Activated CD4-positive, alpha-beta T cell treated with anti-CD3 and anti-CD28 coated beads, Interleukin-2, amount 50 U/mL, for 4 hours (primary cell): ENCODE measurements at regions not wholly inside any gene's neighbourhood (a gene's known extent, or its start where the extent isn't known, plus 50 kb on each side); places are given as distances from the start of the nearest gene placed in this dataset.
"Not testable (repeated sequence)": the region's sequence is repeated elsewhere in the genome, so short reads cannot be mapped to it uniquely, and the experiment has no call there.

ENCODE experiments used
- DNase-seq, 2 experiments: peaks; one replicate each; pipeline ENCODE4 v3.0.0-alpha.2; 2020

DNA sequence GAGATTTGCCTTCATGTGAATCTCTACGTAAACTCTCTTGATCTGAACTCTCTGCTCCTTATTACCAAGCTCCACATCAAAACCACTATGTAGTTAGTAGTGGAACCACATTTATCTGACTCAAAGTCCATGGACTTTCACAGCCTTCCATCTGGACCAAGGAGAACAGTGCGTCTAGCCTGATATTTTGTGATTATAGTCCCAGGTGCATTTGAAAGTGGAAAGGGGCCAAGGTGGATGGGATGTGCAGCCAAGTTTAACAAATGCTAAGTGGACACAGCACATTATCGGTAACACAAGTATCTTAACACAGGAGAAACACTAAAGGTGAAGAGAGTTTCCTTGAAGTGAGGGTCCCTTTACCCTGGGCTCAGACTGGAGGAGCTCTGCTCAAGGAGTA is 281.2 kb upstream of the SGK1 start:
- no peak for DNase-seq

GRCh38 chr6:134596191-134596590 is 278.3 kb upstream of the SGK1 start:
- no peak for DNase-seq

- DNase-seq: no peak
These were observed 277.0 kb upstream of the SGK1 start for GRCh38 chr6:134594881-134595280.

DNA sequence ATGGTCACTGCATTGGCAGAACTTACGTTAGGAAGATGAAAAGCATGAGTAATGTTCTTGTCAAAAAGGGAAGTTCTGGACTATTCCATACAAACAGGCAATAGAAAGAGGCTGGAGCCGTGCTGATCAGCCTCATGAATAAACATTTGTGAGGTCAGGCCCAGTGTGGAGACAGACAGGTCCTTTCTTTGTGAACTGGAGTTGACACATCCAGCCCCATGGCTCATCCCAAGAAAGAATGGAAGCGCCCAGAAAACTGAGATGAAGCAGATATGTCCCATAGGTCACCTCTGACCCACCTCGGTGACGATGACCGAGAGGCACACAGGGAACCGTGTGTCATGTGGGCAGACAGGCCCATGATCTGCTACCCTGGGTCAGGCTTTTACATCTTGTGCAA is 276.0 kb upstream of the SGK1 start:
- no peak for DNase-seq

GRCh38 chr6:134593442-134593841 is 275.5 kb upstream of the SGK1 start:
- DNase-seq: no peak

DNA sequence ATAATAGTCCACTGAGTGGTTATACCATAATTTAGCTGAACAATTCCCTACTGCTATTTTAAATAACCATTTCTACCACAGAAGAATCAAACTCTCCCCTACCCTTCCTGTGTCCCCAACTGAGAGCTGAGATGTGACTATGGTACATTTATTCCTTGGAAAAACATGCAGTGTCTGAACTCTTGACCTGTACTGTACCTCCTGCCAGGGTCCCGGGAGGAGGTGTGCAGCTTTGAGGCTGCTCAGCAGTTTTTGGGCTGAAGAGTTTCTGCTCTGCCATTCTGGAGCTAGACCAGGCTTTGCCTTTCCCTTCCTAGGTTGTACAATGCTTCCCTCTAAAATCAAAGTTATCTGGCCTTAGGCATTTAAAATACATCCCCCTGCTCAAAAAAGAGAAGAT is 275.1 kb upstream of the SGK1 start:
- DNase-seq: no peak

DNA sequence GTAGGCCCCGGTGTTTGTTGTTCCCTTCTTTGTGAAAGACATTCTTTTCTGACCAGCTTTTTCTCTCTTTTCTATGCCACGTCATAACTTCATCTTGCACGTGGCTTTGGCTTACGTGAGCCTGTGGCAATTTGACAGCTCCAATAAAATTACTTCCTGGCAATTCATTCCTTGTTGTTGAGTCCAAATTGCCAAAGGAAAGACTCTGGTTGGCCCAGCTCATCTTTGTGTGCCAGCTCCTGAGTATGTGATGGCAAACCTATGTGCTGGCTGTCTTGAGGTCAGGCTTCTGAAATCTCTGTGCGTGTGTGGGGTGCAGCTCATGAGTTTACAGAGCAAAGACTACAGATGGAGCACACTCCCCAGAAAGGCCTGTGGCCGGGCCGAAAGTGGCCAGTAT is 272.5 kb upstream of the SGK1 start:
- DNase-seq: no peak

GRCh38 chr6:134590004-134590403 is 272.1 kb upstream of the SGK1 start:
- no peak for DNase-seq

DNA sequence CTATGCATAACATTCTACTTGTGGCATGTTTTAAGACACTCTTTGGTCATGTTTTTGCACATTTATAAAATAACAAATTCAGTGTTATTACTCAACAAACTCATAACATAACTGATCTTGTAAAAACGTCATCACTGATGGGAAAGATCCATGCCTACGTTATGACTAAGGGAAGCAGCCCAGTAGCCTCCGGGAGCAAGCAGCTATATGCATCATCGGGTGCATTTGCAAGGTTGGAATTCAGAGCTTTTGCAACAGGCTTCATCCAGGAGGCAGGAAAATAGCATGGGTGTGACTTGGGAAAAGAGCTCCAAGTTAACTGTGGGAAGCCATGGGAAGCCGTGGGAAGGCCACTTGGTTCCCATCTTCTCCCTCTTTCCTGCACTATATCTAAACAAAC is 271.6 kb upstream of the SGK1 start:
- no peak for DNase-seq

- no peak for DNase-seq
These were observed 270.4 kb upstream of the SGK1 start for GRCh38 chr6:134588267-134588666.

DNA sequence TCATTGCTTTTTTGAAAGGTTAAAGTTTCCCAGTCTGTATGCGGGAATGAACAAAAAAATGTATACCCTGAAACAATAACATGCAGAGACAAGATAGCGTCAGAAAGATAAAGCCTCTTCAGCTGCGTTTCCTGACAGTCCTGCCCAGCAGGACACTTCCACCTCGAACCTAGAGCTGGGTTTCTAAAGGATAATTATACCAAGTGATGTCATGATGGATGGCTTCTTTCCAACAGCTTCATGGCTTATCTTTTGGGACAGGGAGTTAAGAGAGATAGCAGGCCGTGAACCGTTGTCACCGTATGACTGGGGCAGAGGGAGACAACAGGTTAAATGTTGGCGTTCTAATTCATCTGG is 267.6 kb upstream of the SGK1 start:
- no peak for DNase-seq

DNA sequence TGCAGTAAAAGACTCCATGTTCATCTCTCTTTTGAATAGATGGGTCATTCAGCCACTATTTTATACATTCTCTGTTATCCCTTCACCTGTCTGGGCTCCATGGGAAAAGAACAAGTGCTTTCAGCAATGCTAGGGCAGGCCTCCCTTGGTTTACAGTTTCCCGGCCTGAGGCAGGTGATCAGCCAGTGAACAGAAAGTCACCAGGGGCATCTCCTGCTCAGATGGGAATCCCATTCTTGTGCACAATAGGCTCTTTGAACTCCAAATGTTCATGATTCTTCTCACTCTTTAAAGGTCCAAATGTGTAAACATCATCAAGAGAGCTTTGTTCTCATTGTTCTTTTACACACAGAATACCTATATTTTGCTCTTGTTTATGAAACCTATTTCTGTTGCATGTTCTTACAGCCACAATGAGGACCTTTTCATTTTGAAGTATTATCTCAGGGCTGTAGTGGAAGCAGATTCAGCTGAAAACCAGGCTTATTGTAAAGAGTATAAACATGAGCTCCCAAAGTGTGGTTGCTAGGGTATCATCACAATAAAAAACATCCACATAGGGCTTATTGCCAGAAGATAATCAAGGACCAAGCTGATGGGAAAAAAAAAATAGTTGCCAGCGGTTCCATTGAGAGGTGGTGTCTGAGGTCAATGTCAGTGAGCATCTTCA is 267.1 kb upstream of the SGK1 start:
- DNase-seq: no peak

- DNase-seq: no peak
These were observed 260.1 kb upstream of the SGK1 start for GRCh38 chr6:134577998-134578397.

DNA sequence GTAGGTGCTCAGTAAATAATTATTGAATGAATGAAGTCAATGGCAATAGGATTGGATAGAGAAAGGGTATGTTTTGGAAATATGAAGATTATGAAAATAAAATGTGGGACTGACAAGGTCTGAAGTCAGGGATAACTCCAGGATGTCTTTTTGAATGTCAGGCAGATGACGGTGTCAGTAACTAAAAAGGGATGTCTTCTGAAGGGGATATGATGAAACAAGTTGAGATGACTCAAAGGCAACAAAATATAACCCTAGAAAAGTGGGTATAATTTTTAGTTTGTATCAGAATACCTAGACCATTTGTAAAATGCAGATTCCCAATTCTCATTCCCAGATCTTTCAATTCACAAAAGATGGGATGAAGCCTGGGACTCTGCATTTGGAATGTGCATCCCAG is 257.3 kb upstream of the SGK1 start:
- DNase-seq: no peak

DNA sequence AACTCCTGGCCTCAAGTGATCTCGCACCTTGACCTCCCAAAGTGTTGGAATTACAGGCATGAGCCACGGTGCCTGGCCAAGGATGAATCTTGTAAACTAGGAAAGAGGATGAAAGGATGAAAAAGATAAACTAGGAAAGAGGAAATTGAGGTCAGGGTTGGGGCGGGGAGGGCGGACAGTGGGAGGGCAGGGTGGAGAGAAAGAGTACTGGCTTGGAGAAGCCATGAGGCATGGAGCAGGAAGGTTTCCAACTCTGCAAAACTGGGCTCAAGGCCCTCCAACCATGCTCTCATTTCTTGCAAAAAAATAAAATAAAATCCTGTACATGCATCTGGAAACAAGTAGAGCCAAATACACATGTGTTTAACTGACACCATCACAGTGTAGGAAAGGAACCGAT is 256.6 kb upstream of the SGK1 start:
- no peak for DNase-seq

GRCh38 chr6:134569996-134570395 is 252.1 kb upstream of the SGK1 start:
- not testable (repeated sequence) for DNase-seq

DNA sequence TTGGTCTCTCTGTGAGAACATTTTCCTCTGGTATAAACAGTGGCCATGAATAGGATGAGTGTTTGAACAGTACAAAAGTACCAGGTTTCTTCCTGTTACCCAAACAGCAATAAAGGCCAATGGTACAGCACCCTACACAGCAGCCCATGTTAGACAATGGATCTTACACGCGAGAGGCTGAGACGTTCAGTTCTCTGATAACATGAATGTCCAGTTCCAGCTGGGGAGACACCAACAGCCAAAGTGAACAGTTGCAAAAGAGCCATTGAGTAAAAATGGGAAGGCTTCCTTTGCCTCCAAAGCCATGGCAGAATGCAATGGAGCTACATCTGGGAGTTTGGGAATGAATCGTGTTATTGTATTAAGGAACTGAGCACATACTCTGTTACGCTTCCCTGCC is 246.8 kb upstream of the SGK1 start:
- DNase-seq: no peak

DNA sequence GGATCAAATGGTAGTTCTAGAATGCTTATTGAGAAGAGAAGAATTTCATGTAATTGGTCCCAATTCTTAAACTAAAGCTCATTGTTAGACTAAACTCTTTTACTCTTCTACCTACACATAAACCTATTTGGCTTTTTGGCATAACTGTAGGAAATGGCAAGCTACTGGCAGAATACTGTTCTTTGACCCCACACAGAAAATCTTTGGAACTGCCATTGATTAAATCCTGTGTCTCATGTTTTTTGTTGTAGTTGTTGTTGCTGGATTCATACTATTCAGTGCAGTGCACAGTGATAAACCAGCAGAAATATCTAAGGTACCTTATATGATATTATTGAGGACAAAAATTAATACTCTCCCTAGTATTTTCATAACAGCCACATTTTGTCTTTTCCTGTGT is 242.1 kb upstream of the SGK1 start:
- no peak for DNase-seq

DNA sequence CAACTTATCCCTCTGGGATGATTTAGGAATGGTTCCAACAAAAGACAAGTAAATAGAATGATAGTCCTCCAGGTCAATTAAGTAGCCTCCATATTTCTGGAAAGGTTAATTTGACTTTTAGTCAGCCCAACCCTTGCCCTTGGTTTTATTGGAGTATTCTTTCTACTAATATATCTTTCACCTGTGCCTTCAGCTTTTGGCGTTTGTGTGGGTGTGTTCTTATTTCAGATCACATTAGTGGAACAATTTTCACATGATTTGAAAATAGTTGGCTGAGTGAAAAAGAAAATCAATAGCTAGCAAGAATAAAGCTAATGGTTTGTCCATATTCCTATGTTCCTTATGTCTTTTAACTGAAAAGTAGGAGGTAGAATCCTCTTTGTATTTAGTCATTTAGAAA is 239.6 kb upstream of the SGK1 start:
- no peak for DNase-seq

GRCh38 chr6:134555672-134556071 is 237.8 kb upstream of the SGK1 start:
- no peak for DNase-seq

DNA sequence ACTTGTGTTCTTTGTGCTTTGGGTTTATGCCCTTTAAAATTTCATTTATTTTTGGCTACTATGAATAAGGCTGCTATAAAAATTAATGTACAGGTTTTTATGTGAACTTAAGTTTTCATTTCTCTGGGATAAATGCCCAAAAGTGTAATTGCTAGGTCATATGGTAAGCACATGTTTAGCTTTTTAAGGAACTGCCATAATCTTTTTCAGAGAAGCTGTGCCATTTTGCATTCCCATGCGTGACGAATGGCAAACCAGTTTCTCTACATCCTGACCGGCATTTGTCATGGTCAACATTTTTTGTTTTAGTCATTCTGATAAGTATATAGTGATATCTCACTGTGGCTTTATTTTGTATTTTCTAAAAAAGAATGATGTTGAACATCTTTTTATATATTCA is 236.0 kb upstream of the SGK1 start:
- DNase-seq: no peak

DNA sequence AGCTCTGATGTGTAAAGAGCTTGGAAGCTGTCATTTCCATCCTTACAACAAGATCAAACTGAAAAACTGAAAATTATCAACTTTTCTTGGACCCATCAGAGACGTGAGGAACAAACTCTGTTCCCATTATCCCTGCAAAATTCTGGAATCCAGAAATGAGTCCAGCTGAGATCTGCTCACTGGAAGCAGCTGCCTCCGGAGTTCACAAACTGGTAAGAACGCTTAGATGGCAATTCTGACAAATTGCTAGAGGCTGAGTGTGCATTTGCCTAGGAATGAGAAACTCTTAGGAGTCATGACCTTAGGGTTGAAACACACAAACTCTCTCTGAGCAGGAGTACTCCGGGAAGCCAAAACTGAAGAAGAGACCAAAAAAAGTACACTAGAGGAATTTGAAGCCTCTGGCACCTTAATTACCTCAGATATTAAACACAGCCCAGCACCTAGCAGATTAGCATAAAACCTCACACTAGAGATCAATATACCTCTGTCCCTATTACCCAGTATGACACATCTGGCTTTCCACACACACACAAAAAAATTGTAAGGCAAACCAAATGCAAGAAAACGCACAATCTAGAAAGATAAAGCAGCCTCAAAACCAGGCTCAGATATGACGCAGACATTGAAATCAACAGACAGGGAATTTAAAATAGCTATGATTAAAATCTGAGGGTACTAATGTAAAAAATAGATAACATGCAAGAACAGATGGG is 233.5 kb upstream of the SGK1 start:
- no peak for DNase-seq

DNA sequence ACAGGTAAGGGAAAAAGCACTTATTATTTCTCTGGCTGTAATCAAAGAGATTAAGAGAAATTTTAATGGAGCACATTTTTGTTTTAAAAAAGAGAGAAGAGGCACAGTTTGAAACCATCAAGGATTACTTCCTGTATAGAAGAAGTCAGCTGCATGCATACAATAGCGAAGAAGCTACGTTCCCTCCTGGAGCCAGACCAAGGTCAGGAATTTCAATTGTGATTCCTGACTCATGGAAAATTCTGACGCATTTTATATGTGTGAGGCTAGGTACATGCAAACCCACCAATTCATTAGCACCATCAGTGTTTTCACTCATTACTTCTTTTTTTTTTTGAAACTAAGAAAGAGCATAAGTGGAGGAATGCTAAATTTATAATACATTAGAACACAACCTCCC is 232.7 kb upstream of the SGK1 start:
- no peak for DNase-seq

- no peak for DNase-seq
These were observed 231.9 kb upstream of the SGK1 start for GRCh38 chr6:134549854-134550253.

GRCh38 chr6:134546962-134547645 is 229.2 kb upstream of the SGK1 start:
- no peak for DNase-seq
